WERI-Rb-1 (cell line): ENCODE measurements at regions not wholly inside any gene's neighbourhood (a gene's known extent, or its start where the extent isn't known, plus 50 kb on each side); places are given as distances from the start of the nearest gene placed in this dataset.

ENCODE experiments used
- DNase-seq: peaks from one replicate; pipeline ENCODE4 v3.0.0-alpha.2; 2020
- H3K27ac ChIP-seq: fragments of 250-450 bp; sonication (Bioruptor Pico); 2 replicates; pipeline ENCODE4 v1.5.1; 2020; ENCODE audit warnings: mild to moderate bottlenecking, moderate library complexity
- H3K27me3 ChIP-seq: fragments of 250-450 bp; sonication (Bioruptor Pico); 2 replicates; pipeline ENCODE4 v1.5.1; 2021; ENCODE audit warnings: mild to moderate bottlenecking, low read depth, moderate library complexity; ENCODE audit not compliant: insufficient read depth, severe bottlenecking
- H3K36me3 ChIP-seq: fragments of 250-450 bp; sonication (Bioruptor Pico); 2 replicates; pipeline ENCODE4 v1.5.1; 2020; ENCODE audit warnings: mild to moderate bottlenecking, moderate library complexity
- H3K4me3 ChIP-seq: 2 replicates; pipeline ENCODE4 v1.5.1; 2011; ENCODE audit warnings: low read depth, mild to moderate bottlenecking, control low read depth, low read length
- H3K9me3 ChIP-seq: fragments of 250-450 bp; sonication (Bioruptor Pico); 2 replicates; pipeline ENCODE4 v1.5.1; 2021; ENCODE audit warnings: mild to moderate bottlenecking, moderate library complexity; ENCODE audit not compliant: severe bottlenecking
- CTCF ChIP-seq: IDR thresholded peaks from 2 replicates; pipeline ENCODE4 v1.5.1; 2011; ENCODE audit warnings: low read depth, mild to moderate bottlenecking, control low read depth, inconsistent platforms, low read length

- DNase-seq, result no peak
- Histone ChIP-seq H3K27ac (no peak overlapping the region), H3K27me3 (no peaks in the 10 kb centered on the region), H3K4me3 (no peak overlapping the region), H3K36me3 (no peaks in the 10 kb centered on the region), H3K9me3 (no peaks in the 10 kb centered on the region)
- no peak for TF ChIP-seq CTCF
Observed at GRCh38 chr18:78683191-78684010, 296.2 kb upstream of the SALL3 start.

- DNase-seq, result no peak
- no peak overlapping the region for H3K4me3 ChIP-seq
- no peaks in the 10 kb centered on the region for H3K36me3 ChIP-seq
- H3K27me3 ChIP-seq, result no peaks in the 10 kb centered on the region
- no peak for TF ChIP-seq CTCF
- H3K9me3 ChIP-seq, result no peaks in the 10 kb centered on the region
- H3K27ac ChIP-seq, result no peak overlapping the region
Observed at GRCh38 chr18:78685250-78685979, 294.2 kb upstream of the SALL3 start.

- H3K9me3 ChIP-seq, result no peaks in the 10 kb centered on the region
- H3K27me3 ChIP-seq, result no peaks in the 10 kb centered on the region
- TF ChIP-seq CTCF, result no peak
- no peak for DNase-seq
- no peak overlapping the region for H3K27ac ChIP-seq
- H3K36me3 ChIP-seq, result no peaks in the 10 kb centered on the region
- H3K4me3 ChIP-seq, result no peak overlapping the region
Observed at GRCh38 chr18:78685980-78686530, 293.6 kb upstream of the SALL3 start.

GRCh38 chr18:78686976-78687685 lies 292.5 kb upstream of the SALL3 start:
- Histone ChIP-seq H3K9me3 (no peaks in the 10 kb centered on the region), H3K36me3 (no peaks in the 10 kb centered on the region), H3K4me3 (no peak overlapping the region), H3K27ac (no peak overlapping the region), H3K27me3 (no peaks in the 10 kb centered on the region)
- TF ChIP-seq CTCF, result no peak
- no peak for DNase-seq

GRCh38 chr18:78687736-78688135 lies 291.9 kb upstream of the SALL3 start:
- H3K36me3 ChIP-seq, result no peaks in the 10 kb centered on the region
- no peaks in the 10 kb centered on the region for H3K27me3 ChIP-seq
- no peak for TF ChIP-seq CTCF
- no peaks in the 10 kb centered on the region for H3K9me3 ChIP-seq
- no peak overlapping the region for H3K4me3 ChIP-seq
- no peak overlapping the region for H3K27ac ChIP-seq
- no peak for DNase-seq
